Stimulated activated CD8-positive, alpha-beta memory T cell treated with anti-CD3 and anti-CD28 coated beads, Interleukin-4, amount 100 ng/mL, for 48 hours (primary cell): ENCODE measurements at regions not wholly inside any gene's neighbourhood (a gene's known extent, or its start where the extent isn't known, plus 50 kb on each side); places are given as distances from the start of the nearest gene placed in this dataset.
A peak's percentile ranks its signal among the peaks of the same experiment; 100 is the strongest.

Experiments used
- DNase-seq: peaks from one replicate; pipeline ENCODE4 v3.0.0-alpha.2; 2020

- DNase-seq = no peak
These were observed 82.8 kb downstream of the INHBB start for GRCh38 chr2:120428748-120429147.

- peak; percentile 11 for DNase-seq
These were observed 83.9 kb downstream of the INHBB start for GRCh38 chr2:120429586-120430500.

GRCh38 chr2:120430501-120430830, 84.5 kb downstream of the INHBB start:
- DNase-seq = peak; percentile 5

GRCh38 chr2:120430957-120431356, 85.0 kb downstream of the INHBB start:
- DNase-seq = peak; percentile 4

GRCh38 chr2:120431386-120432292, 85.7 kb downstream of the INHBB start:
- DNase-seq = peak; percentile 9

GRCh38 chr2:120432293-120432975, 86.5 kb downstream of the INHBB start:
- DNase-seq = peak; percentile 5

GRCh38 chr2:120432976-120433815, 87.3 kb downstream of the INHBB start:
- peak; percentile 9 for DNase-seq

- DNase-seq = peak; percentile 14
These were observed 87.9 kb downstream of the INHBB start for GRCh38 chr2:120433816-120434290.

- DNase-seq = peak; percentile 7
These were observed 88.8 kb downstream of the INHBB start for GRCh38 chr2:120434492-120435308.

GRCh38 chr2:120435671-120436459, 89.9 kb downstream of the INHBB start:
- peak; percentile 17 for DNase-seq

- DNase-seq = no peak
These were observed 90.5 kb downstream of the INHBB start for GRCh38 chr2:120436460-120436739.

GRCh38 chr2:120436885-120437603, 91.1 kb downstream of the INHBB start:
- DNase-seq = peak; percentile 46

- DNase-seq = peak; percentile 7
These were observed 91.7 kb downstream of the INHBB start for GRCh38 chr2:120437604-120438000.

- DNase-seq = no peak
These were observed 92.5 kb downstream of the INHBB start for GRCh38 chr2:120438301-120439066.

GRCh38 chr2:120439067-120439368, 93.1 kb downstream of the INHBB start:
- no peak for DNase-seq

- no peak for DNase-seq
These were observed 93.9 kb downstream of the INHBB start for GRCh38 chr2:120439637-120440384.

- no peak for DNase-seq
These were observed 94.8 kb downstream of the INHBB start for GRCh38 chr2:120440521-120441350.

GRCh38 chr2:120441351-120441700, 95.4 kb downstream of the INHBB start:
- no peak for DNase-seq
